HepG2 (cell line): ENCODE measurements at regions not wholly inside any gene's neighbourhood (a gene's known extent, or its start where the extent isn't known, plus 50 kb on each side); places are given as distances from the start of the nearest gene placed in this dataset.

Source experiments
- DNMT1 ChIP-seq: sonication (generic); formaldehyde crosslinking; IDR thresholded peaks from 2 replicates; pipeline ENCODE4 v1.5.1; 2020; ENCODE audit warnings: mild to moderate bottlenecking, missing genetic modification reagents
- EHMT2 ChIP-seq: fragments of 200-600 bp; sonication (generic); IDR thresholded peaks from 2 replicates; pipeline ENCODE4 v1.7.0; 2017; ENCODE audit warnings: antibody characterized with exemption, low read depth, low read length, borderline replicate concordance
- ETV6 ChIP-seq: sonication (generic); formaldehyde crosslinking; conservative IDR thresholded peaks from 2 replicates; pipeline ENCODE4 v1.4.0; 2020; ENCODE audit warnings: missing genetic modification reagents
- KDM3A ChIP-seq: IDR thresholded peaks from 2 replicates; pipeline ENCODE4 v1.6.1; 2018; ENCODE audit warnings: low read depth, missing compliant biosample characterization
- MTERF4 ChIP-seq: sonication (generic); formaldehyde crosslinking; IDR thresholded peaks from 2 replicates; pipeline ENCODE4 v1.8.0; 2023; ENCODE audit warnings: mild to moderate bottlenecking, missing genetic modification reagents
- NFYB ChIP-seq: sonication (generic); formaldehyde crosslinking; IDR thresholded peaks from 2 replicates; pipeline ENCODE4 v1.4.0; 2020; ENCODE audit warnings: missing genetic modification reagents
- SMAD3 ChIP-seq: sonication (generic); formaldehyde crosslinking; IDR thresholded peaks from 2 replicates; pipeline ENCODE4 v1.4.0; 2020; ENCODE audit warnings: missing genetic modification reagents
- STAT5B ChIP-seq: sonication (generic); formaldehyde crosslinking; IDR thresholded peaks from 2 replicates; pipeline ENCODE4 v1.4.0; 2020; ENCODE audit warnings: missing genetic modification reagents
- ZBTB44 ChIP-seq: sonication (generic); formaldehyde crosslinking; IDR thresholded peaks from 2 replicates; pipeline ENCODE4 v1.4.0; 2020; ENCODE audit warnings: missing genetic modification reagents
- ZNF446 ChIP-seq: sonication (generic); formaldehyde crosslinking; IDR thresholded peaks from 2 replicates; pipeline ENCODE4 v1.5.0; 2020; ENCODE audit warnings: mild to moderate bottlenecking, missing genetic modification reagents
- ZNF589 ChIP-seq: sonication (generic); formaldehyde crosslinking; conservative IDR thresholded peaks from 2 replicates; pipeline ENCODE4 v1.8.0; 2022; ENCODE audit warnings: mild to moderate bottlenecking, moderate library complexity, missing genetic modification reagents
- TF ChIP-seq, protein P1 (sequence below): sonication (generic); formaldehyde crosslinking; conservative IDR thresholded peaks from 2 replicates; pipeline ENCODE4 v1.8.1; 2023; ENCODE audit warnings: missing genetic modification reagents

DNA sequence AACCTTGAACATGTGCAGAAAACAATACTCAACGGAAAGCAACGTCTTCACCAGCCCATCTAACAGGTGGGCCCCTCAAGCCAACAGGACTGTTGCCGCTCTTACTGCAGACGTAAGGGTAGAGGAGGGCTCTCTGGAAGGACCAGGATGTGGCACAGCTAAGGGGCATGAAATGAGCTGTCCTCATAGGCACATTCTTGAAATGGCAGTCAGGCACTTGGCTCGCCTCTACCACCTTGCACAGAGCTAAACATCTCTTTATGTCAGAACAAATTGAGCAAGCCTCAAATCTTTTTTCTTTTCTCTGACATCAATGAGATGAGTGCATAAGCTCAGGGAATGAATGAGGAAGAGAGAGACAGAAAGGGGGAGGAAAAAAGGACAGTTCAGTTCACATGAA, 86.4 kb upstream of the ESRRG start (continued):
- TF ChIP-seq ZBTB44 = no peak
- no peak for TF ChIP-seq ETV6 (CRISPR knock-in tag)
- no peak for TF ChIP-seq SMAD3 (CRISPR knock-in tag)
- TF ChIP-seq STAT5B (CRISPR knock-in tag) = no peak
- TF ChIP-seq NFYB (CRISPR knock-in tag) = no peak
- no peak for TF ChIP-seq EHMT2
- no peak for TF ChIP-seq ZNF589
- TF ChIP-seq, protein P1, sequence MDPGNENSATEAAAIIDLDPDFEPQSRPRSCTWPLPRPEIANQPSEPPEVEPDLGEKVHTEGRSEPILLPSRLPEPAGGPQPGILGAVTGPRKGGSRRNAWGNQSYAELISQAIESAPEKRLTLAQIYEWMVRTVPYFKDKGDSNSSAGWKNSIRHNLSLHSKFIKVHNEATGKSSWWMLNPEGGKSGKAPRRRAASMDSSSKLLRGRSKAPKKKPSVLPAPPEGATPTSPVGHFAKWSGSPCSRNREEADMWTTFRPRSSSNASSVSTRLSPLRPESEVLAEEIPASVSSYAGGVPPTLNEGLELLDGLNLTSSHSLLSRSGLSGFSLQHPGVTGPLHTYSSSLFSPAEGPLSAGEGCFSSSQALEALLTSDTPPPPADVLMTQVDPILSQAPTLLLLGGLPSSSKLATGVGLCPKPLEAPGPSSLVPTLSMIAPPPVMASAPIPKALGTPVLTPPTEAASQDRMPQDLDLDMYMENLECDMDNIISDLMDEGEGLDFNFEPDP (CRISPR knock-in tag) = no peak
- no peak for TF ChIP-seq ZNF446 (CRISPR knock-in tag)
- TF ChIP-seq KDM3A (CRISPR knock-in tag) = no peak
- no peak for TF ChIP-seq MTERF4 (CRISPR knock-in tag)
- no peak for TF ChIP-seq DNMT1 (CRISPR knock-in tag)
